IPS-15b (cell line): ENCODE measurements at regions not wholly inside any gene's neighbourhood (a gene's known extent, or its start where the extent isn't known, plus 50 kb on each side); places are given as distances from the start of the nearest gene placed in this dataset.

Experiments used
- H3K27me3 ChIP-seq: one replicate; pipeline ENCODE4 v1.6.1; 2013; ENCODE audit warnings: low read length; ENCODE audit not compliant: control insufficient read depth, insufficient read depth
- H3K36me3 ChIP-seq: one replicate; pipeline ENCODE4 v1.6.1; 2013; ENCODE audit warnings: low read length; ENCODE audit not compliant: control insufficient read depth, insufficient read depth
- H3K4me1 ChIP-seq: one replicate; pipeline ENCODE4 v1.6.1; 2013; ENCODE audit warnings: mild to moderate bottlenecking, low read length; ENCODE audit not compliant: control insufficient read depth, insufficient read depth
- H3K4me3 ChIP-seq: one replicate; pipeline ENCODE4 v1.5.1; 2013; ENCODE audit warnings: low read depth, low read length
- H3K9ac ChIP-seq: one replicate; pipeline ENCODE4 v1.6.1; 2013; ENCODE audit warnings: low read depth, mild to moderate bottlenecking, low read length
- H3K9me3 ChIP-seq: one replicate; pipeline ENCODE4 v1.6.1; 2013; ENCODE audit warnings: mild to moderate bottlenecking, low read length; ENCODE audit not compliant: control insufficient read depth, insufficient read depth

DNA sequence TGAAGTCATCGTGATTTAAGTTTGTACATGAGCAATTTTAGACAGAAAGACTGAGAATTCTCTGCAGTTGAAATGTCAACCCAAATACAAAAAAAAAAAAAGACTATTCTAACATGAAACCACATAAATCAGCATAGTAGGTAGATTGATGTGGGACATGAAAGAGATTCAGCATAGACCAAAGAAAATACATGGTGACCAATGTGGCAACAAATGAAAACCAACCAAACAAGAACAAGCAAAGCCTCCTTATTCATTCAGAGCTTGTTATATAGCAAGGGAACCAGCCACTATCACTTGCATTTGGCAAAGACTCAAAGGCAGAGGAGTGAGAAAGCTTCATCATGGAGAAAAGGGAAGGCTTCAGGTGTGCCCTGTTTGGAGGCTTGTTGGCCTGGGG lies 144.4 kb upstream of the TMPO start:
- no peak overlapping the region for H3K4me3 ChIP-seq
- no peak overlapping the region for H3K9ac ChIP-seq

GRCh38 chr12:98371419-98371818 lies 144.0 kb upstream of the TMPO start:
- H3K4me1 ChIP-seq = peaks cover 7% of the 10 kb centered on the region
- H3K4me3 ChIP-seq = no peak overlapping the region
- no peak overlapping the region for H3K9ac ChIP-seq
- no peaks in the 10 kb centered on the region for H3K36me3 ChIP-seq
- no peaks in the 10 kb centered on the region for H3K27me3 ChIP-seq
- no peaks in the 10 kb centered on the region for H3K9me3 ChIP-seq

More for the DNA sequence above, 144.4 kb upstream of the TMPO start:
- no peaks in the 10 kb centered on the region for H3K27me3 ChIP-seq
- no peaks in the 10 kb centered on the region for H3K36me3 ChIP-seq
- peaks cover 7% of the 10 kb centered on the region for H3K4me1 ChIP-seq
- H3K9me3 ChIP-seq = no peaks in the 10 kb centered on the region

DNA sequence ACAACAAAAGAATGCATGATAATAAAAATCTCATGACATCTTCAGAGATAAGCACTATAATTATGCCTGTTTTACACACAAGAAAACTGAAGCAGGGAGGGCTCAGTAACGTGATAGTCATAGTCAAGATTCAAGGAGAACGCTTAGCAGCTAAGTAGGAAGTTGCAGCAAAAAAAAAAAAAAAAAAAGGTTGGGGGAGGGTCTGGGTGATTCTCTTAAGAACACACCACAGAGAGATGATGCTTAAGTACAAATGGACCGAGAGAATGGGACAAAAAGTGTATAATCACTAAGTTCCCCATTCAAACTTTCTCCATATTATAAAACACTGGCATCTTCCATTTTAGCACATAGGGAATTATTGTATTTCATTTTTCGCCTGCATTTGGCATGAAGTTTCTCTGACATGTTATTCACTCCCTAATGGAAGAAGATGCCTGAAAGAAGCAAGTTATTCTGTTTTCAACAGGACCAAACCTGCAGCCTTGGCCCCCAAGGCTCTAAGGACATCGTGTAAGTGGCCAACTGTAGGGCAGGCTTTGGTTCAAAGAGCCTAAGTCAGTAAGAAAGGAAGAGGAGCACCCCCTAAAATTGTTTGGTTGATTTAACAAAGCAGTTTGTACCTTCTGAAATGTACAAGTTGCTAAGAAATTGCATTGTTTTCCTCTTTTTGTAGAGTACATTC lies 142.9 kb upstream of the TMPO start:
- H3K4me3 ChIP-seq = no peak overlapping the region
- no peak overlapping the region for H3K9ac ChIP-seq
- H3K9me3 ChIP-seq = no peaks in the 10 kb centered on the region
- no peaks in the 10 kb centered on the region for H3K27me3 ChIP-seq
- peaks cover 7% of the 10 kb centered on the region for H3K4me1 ChIP-seq
- no peaks in the 10 kb centered on the region for H3K36me3 ChIP-seq

- Histone ChIP-seq H3K27me3 (no peaks in the 10 kb centered on the region), H3K4me3 (no peak overlapping the region), H3K36me3 (no peaks in the 10 kb centered on the region), H3K4me1 (peaks cover 7% of the 10 kb centered on the region), H3K9ac (no peak overlapping the region), H3K9me3 (no peaks in the 10 kb centered on the region)
Observed at GRCh38 chr12:98373025-98373554, 142.3 kb upstream of the TMPO start.

GRCh38 chr12:98374007-98374406 lies 141.4 kb upstream of the TMPO start:
- Histone ChIP-seq H3K36me3 (no peaks in the 10 kb centered on the region), H3K4me3 (no peak overlapping the region), H3K9ac (no peak overlapping the region), H3K27me3 (no peaks in the 10 kb centered on the region), H3K9me3 (no peaks in the 10 kb centered on the region), H3K4me1 (peaks cover 7% of the 10 kb centered on the region)

DNA sequence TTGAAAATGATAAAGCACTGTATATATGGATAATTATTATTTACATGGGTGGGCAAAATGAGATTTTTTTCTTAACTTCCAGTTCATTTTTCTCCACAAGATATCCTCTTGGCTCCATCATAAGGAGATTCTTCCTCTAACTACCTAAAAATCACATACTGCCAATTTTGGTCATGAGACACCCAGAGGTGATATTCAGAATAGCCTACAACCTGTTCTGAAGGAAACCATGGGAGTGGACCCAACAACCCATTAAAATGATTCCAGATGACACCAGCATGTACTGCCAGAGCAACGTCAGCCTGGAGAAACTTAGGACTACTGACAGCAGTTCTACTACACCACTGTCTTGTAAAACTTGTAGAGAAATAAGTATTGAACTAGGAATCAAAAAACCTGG lies 136.3 kb upstream of the TMPO start:
- no peaks in the 10 kb centered on the region for H3K27me3 ChIP-seq
- H3K9me3 ChIP-seq = no peaks in the 10 kb centered on the region
- no peaks in the 10 kb centered on the region for H3K4me1 ChIP-seq
- no peak overlapping the region for H3K4me3 ChIP-seq
- H3K36me3 ChIP-seq = no peaks in the 10 kb centered on the region
- H3K9ac ChIP-seq = no peak overlapping the region

DNA sequence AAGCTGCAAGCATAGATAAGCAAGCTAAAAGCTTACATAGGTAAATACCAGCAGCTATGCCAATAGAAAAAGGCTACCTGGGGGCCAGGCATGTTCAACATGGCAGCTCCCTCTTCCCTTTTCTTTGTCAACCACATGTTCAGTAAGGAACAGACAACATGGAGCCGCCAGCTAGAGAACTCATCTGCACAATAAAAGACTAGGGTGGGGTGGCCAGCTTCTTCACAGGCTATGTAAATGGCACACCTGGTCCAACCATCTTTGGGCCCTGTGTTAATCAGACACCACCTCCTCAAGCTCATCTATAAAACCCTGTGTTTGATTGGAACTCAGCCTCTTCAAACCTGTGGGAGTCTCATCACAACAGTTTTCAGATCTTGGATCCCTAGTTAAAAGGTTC lies 129.7 kb upstream of the TMPO start:
- H3K4me1 ChIP-seq = no peaks in the 10 kb centered on the region

GRCh38 chr12:98387444-98387843 lies 127.9 kb upstream of the TMPO start:
- Histone ChIP-seq H3K4me1 (no peaks in the 10 kb centered on the region), H3K36me3 (no peaks in the 10 kb centered on the region), H3K9ac (no peak overlapping the region), H3K27me3 (no peaks in the 10 kb centered on the region), H3K9me3 (no peaks in the 10 kb centered on the region), H3K4me3 (no peak overlapping the region)

More for the DNA sequence above, 129.7 kb upstream of the TMPO start:
- Histone ChIP-seq H3K9ac (no peak overlapping the region), H3K36me3 (no peaks in the 10 kb centered on the region), H3K4me3 (no peak overlapping the region), H3K27me3 (no peaks in the 10 kb centered on the region), H3K9me3 (no peaks in the 10 kb centered on the region)

DNA sequence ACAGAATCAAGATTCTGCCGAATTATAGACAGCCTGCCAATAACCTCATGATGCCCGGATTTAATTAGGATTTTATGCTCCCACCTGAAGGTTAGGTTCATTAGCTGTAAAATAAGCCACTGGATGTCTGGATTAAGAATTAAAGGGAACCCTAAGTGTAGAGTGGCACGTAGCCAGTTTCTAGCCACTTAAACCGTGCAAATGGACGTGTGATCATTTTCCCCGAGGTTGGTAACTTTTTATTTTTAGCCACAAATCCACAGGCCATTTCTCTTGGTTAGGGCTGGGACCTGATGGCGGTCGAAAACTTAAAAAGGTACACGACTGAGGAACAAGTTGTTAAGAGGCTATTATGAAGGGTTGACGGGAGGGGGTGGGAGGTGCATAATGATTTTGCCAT lies 127.3 kb upstream of the TMPO start:
- H3K4me1 ChIP-seq = no peaks in the 10 kb centered on the region
- H3K9me3 ChIP-seq = no peaks in the 10 kb centered on the region
- H3K9ac ChIP-seq = no peak overlapping the region
- no peak overlapping the region for H3K4me3 ChIP-seq
- no peaks in the 10 kb centered on the region for H3K36me3 ChIP-seq
- H3K27me3 ChIP-seq = no peaks in the 10 kb centered on the region

GRCh38 chr12:98389593-98389992 lies 125.8 kb upstream of the TMPO start:
- H3K36me3 ChIP-seq = no peaks in the 10 kb centered on the region
- H3K4me1 ChIP-seq = no peaks in the 10 kb centered on the region
- no peaks in the 10 kb centered on the region for H3K9me3 ChIP-seq
- no peaks in the 10 kb centered on the region for H3K27me3 ChIP-seq
- no peak overlapping the region for H3K9ac ChIP-seq
- no peak overlapping the region for H3K4me3 ChIP-seq

- Histone ChIP-seq H3K4me1 (peaks cover 7% of the 10 kb centered on the region), H3K27me3 (no peaks in the 10 kb centered on the region), H3K4me3 (peak overlapping the region; percentile 46), H3K9me3 (no peaks in the 10 kb centered on the region), H3K9ac (no peak overlapping the region), H3K36me3 (no peaks in the 10 kb centered on the region)
Observed at GRCh38 chr12:98397323-98398105, 117.9 kb upstream of the TMPO start.

DNA sequence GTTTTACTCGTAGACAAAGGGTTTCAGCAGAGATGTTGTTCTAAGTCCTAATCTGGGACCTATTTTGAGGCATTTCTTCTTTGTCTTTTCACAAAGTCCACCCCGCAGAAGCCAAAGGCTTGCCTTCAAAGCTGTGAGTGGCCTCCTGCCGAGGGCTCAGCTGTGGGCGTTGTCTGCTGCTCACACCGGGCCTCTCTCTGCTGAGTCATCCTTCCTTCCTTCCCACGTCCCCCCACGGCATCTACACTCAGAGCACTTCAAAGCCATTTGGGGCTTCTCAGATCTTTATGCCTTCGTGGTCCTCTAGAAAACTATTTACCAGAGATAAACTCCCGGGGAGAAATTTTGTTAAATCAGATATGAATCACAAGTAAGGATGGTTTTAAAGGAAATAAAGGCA lies 115.9 kb upstream of the TMPO start:
- Histone ChIP-seq H3K27me3 (no peaks in the 10 kb centered on the region), H3K9ac (no peak overlapping the region), H3K4me1 (peaks cover 7% of the 10 kb centered on the region), H3K36me3 (no peaks in the 10 kb centered on the region), H3K9me3 (no peaks in the 10 kb centered on the region), H3K4me3 (no peak overlapping the region)
